ENCODE measurements at regions not wholly inside any gene's neighbourhood (a gene's known extent, or its start where the extent isn't known, plus 50 kb on each side); places are given as distances from the start of the nearest gene placed in this dataset.

DNA sequence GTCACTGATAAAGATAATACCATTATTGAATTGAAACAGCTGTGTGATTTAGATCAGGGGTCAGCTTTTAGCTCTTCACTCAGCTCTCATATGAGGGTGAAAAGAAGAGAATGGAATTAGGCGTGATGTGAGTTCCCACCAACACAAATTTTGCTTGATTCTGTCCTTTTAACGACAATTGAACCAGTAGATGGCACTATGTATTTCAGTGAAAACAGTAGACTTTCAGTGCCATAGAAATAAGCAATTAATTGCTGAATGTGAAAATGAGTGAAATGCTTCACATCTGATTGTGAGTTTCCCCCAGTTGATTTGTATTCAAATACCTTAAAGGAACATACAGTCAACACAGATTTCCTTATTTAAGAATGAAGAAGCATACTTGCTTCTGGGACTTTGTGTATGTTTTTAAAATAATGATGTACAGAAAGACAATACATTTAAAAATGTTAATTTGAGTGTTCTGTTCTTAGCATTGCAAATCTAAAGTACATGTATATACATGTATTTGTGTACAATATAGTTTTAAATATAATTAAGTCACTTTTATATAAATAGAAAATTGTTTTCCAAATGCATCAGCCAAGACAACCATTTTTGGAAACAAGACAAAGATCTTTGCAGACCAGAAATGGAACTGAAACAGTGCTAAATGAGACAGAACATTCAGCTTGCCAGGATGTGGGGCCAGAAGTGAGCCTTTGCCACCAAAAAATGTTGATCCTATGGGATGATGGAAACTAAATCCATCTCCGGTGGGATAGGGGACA lies 178.8 kb downstream of the SNCA start:
- TF ChIP-seq EZH2phosphoT487 (IDR thresholded peaks at IDR 0.05; ENCODE audit: low read depth) = no peak
- TF ChIP-seq, protein P1, sequence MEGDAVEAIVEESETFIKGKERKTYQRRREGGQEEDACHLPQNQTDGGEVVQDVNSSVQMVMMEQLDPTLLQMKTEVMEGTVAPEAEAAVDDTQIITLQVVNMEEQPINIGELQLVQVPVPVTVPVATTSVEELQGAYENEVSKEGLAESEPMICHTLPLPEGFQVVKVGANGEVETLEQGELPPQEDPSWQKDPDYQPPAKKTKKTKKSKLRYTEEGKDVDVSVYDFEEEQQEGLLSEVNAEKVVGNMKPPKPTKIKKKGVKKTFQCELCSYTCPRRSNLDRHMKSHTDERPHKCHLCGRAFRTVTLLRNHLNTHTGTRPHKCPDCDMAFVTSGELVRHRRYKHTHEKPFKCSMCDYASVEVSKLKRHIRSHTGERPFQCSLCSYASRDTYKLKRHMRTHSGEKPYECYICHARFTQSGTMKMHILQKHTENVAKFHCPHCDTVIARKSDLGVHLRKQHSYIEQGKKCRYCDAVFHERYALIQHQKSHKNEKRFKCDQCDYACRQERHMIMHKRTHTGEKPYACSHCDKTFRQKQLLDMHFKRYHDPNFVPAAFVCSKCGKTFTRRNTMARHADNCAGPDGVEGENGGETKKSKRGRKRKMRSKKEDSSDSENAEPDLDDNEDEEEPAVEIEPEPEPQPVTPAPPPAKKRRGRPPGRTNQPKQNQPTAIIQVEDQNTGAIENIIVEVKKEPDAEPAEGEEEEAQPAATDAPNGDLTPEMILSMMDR (IDR thresholded peaks at IDR 0.05; ENCODE audit: low read depth, low read length) = peak; percentile 75
